DOHH2 (cell line): ENCODE measurements at regions not wholly inside any gene's neighbourhood (a gene's known extent, or its start where the extent isn't known, plus 50 kb on each side); places are given as distances from the start of the nearest gene placed in this dataset.

Source experiments
- EZH2phosphoT487 ChIP-seq: fragments of 200-600 bp; sonication (generic); IDR thresholded peaks from 2 replicates; pipeline ENCODE4 v1.6.1; 2017; ENCODE audit warnings: borderline replicate concordance, mild to moderate bottlenecking, antibody characterized with exemption, low read length, moderate library complexity, mixed read lengths
- TF ChIP-seq, protein P1 (sequence below): fragments of 200-600 bp; sonication (generic); IDR thresholded peaks from one replicate; pipeline ENCODE4 v1.5.1; 2014; ENCODE audit warnings: antibody characterized with exemption, mild to moderate bottlenecking, low read depth, low read length; ENCODE audit not compliant: poor library complexity, severe bottlenecking

DNA sequence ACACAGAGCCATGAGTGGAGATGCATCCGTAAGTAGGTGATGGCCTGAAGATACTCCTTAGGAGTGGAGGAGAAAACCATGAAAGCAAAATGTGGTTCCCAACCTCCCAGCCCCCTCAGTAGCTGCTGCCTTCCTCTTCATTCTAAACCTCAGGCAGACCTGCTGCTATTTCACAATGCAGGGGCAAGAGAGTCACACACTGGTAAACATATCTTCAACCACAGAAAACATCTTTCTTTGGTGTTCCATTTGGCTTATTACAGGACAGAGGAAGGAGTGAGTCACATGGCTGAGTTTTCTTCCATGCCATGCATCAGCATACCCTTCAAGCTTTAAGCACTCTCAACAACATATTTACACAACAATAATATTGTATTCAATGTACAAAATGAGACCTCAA, 342.1 kb downstream of the BMPER start:
- TF ChIP-seq, protein P1, sequence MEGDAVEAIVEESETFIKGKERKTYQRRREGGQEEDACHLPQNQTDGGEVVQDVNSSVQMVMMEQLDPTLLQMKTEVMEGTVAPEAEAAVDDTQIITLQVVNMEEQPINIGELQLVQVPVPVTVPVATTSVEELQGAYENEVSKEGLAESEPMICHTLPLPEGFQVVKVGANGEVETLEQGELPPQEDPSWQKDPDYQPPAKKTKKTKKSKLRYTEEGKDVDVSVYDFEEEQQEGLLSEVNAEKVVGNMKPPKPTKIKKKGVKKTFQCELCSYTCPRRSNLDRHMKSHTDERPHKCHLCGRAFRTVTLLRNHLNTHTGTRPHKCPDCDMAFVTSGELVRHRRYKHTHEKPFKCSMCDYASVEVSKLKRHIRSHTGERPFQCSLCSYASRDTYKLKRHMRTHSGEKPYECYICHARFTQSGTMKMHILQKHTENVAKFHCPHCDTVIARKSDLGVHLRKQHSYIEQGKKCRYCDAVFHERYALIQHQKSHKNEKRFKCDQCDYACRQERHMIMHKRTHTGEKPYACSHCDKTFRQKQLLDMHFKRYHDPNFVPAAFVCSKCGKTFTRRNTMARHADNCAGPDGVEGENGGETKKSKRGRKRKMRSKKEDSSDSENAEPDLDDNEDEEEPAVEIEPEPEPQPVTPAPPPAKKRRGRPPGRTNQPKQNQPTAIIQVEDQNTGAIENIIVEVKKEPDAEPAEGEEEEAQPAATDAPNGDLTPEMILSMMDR, result no peak
- TF ChIP-seq EZH2phosphoT487, result no peak
